GM12892 (cell line): ENCODE measurements at regions not wholly inside any gene's neighbourhood (a gene's known extent, or its start where the extent isn't known, plus 50 kb on each side); places are given as distances from the start of the nearest gene placed in this dataset.

Experiments
- POLR2A ChIP-seq: IDR thresholded peaks from 2 replicates; pipeline ENCODE4 v1.6.1; 2011; ENCODE audit warnings: low read depth, low read length, control low read depth
- POLR2AphosphoS5 ChIP-seq: IDR thresholded peaks from 2 replicates; pipeline ENCODE4 v1.6.1; 2011; ENCODE audit warnings: low read depth, low read length, control low read depth

- TF ChIP-seq POLR2AphosphoS5 = no peak
- TF ChIP-seq POLR2A = no peak
These were observed 169.9 kb downstream of the CD24 start for GRCh38 chr6:106804346-106805335.
